ENCODE measurements at regions not wholly inside any gene's neighbourhood (a gene's known extent, or its start where the extent isn't known, plus 50 kb on each side); places are given as distances from the start of the nearest gene placed in this dataset.

- TF ChIP-seq CTCF (IDR thresholded peaks at IDR 0.05) (no peak), POLR2A (IDR thresholded peaks at IDR 0.05) (no peak)
These were observed 68.7 kb upstream of the NECTIN1 start for GRCh38 chr11:119797736-119798135.
